D721Med (cell line): ENCODE measurements at regions not wholly inside any gene's neighbourhood (a gene's known extent, or its start where the extent isn't known, plus 50 kb on each side); places are given as distances from the start of the nearest gene placed in this dataset.

ENCODE experiments used
- DNase-seq: peaks from one replicate; pipeline ENCODE4 v3.0.0; 2011; ENCODE audit warnings: low spot score; ENCODE audit not compliant: insufficient read length
- FAIRE-seq: peaks from 2 replicates; lab custom pipeline; 2011; peaks lifted over from hg19 to GRCh38; lab: Jason Lieb, UNC
- TF ChIP-seq, protein P1 (sequence below): IDR thresholded peaks from 2 replicates; pipeline ENCODE4 v1.5.1; 2012; ENCODE audit warnings: mild to moderate bottlenecking, control low read depth; ENCODE audit not compliant: insufficient read depth; ENCODE audit errors: missing control alignments

DNA sequence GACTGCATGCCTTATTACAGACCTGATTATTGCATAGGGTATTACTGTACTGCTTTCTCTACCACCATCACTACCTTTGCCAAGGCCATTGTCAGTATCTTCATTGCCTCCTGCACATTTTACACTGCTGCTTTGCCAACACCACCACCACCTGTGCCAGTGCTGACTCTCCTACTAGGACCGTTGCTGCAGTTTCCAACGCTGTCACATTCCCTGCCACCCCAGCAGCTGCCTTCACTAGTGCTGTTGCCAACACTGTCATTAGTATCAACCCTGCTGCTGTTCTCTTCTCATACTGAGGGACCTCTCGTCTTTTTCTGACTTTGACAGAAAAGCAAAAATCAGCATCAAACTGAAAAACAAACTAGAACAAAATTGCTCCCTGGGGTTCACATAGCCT, 394.9 kb upstream of the B3GALT2 start:
- no peak for DNase-seq
- no peak for FAIRE-seq
- TF ChIP-seq, protein P1, sequence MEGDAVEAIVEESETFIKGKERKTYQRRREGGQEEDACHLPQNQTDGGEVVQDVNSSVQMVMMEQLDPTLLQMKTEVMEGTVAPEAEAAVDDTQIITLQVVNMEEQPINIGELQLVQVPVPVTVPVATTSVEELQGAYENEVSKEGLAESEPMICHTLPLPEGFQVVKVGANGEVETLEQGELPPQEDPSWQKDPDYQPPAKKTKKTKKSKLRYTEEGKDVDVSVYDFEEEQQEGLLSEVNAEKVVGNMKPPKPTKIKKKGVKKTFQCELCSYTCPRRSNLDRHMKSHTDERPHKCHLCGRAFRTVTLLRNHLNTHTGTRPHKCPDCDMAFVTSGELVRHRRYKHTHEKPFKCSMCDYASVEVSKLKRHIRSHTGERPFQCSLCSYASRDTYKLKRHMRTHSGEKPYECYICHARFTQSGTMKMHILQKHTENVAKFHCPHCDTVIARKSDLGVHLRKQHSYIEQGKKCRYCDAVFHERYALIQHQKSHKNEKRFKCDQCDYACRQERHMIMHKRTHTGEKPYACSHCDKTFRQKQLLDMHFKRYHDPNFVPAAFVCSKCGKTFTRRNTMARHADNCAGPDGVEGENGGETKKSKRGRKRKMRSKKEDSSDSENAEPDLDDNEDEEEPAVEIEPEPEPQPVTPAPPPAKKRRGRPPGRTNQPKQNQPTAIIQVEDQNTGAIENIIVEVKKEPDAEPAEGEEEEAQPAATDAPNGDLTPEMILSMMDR, result no peak

DNA sequence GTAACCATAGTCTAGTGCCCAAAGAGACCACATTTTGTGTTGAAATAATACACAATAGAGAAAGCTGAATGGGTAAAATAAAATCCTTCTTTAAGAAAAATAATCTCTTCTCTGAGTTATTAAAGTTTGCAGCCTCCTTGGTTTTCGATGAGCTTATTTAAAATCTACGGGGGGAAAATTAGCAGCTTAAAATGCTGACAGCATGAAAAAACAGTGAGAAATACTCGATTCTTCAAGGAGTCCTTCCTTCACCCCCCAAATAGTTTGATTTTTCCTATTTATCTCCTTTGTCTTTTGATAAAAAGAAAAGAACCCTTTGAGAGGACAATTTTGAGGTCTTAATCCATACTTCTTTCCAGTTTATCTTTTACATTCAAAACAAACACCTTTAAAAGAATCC, 394.0 kb upstream of the B3GALT2 start:
- FAIRE-seq, result no peak
- TF ChIP-seq, protein P1, result no peak
- no peak for DNase-seq

DNA sequence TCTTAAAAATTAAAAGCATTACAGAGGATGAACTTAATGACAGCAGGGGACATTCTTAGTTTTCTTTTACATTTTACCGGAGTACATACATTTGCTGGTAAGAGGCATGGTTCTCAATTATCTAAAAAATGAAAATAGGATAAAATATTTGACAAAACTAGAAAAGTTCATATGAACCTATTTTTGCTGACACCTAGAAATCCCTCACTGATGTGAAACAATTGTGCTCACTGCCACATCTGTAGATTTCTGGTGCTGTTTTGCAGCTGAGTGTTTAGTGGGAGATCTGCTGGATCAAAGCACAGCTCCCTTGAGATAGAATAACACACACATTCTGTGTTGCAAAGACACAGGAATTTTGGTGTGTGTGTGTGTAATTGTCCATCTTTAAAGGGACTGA, 392.9 kb upstream of the B3GALT2 start:
- FAIRE-seq (no peak), DNase-seq (no peak)
- TF ChIP-seq, protein P1, result no peak

DNA sequence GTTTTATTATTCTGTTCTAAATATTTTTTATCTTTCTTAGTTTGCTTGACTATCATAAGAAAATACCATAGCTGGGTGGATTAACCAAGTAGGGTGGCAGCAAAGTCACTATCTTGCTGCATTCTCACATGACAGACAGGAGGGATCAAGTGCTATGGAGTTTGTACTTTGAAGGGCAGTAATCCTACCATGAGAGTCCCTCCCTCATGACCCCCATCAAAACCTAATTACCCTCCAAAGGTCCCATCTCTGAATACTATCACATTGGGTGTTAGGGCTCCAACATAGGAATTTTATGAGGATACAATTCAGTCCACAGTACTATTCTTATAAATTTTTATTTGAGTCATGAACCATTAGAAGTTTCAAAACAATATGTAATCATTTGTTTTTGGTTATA, 388.5 kb upstream of the B3GALT2 start:
- FAIRE-seq (no peak), DNase-seq (no peak)
- TF ChIP-seq, protein P1, result no peak

DNA sequence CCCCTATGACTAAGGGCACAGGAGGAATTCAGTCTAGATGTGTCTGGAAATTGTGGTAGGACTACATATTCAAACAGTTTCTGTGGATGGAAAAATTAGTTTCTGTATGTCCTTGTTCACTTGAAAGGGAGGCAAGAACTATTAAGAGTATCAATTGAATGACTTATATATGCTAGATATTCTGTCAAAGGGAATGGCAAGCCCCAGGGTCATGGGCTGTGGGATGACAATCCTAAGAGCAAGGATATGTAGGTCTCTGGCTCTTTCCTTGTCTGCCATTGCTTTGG, 383.5 kb upstream of the B3GALT2 start:
- no peak for DNase-seq
- no peak for FAIRE-seq
- TF ChIP-seq, protein P1, result no peak

DNA sequence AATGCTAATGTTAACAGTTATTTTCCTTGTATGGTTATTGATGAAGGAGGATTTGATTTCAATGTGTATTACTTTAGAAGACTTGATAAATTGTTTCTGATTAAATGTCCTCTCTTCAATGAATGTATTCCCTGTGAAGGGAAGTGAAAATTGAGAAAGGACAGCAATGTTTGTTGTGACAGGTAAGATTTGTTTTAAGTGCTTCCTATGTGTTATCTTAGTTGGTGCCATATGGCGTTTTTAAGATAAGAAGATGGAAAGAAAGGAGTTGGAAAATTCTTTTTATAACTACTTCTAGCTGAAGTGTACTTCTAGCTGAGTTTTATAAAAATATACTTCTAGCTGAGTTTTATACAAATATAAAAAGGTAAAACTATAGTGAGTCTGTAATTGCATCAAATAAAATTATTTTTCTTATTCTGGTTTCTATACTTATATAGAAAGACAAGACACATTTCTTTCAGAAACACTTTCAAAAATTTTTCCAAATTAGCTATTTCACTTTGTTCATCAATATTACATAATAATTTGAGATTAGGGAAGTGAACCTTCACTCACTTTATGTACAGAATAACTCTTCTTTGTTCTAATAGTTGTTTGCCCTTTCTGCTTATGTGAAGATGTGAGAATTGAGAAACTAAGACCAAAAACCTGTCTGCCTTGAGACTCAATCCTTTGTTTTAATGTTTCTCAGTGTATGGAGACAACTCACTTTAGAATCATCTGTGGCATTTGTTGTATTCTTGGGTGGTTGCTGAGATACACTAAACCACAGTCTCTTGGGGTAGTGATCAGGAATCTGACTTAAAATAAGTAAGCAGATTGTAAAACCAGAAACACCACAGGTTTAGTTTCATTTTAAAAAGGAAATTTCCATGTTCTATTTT, 382.9 kb upstream of the B3GALT2 start:
- TF ChIP-seq, protein P1, result no peak
- DNase-seq, result no peak
- no peak for FAIRE-seq

DNA sequence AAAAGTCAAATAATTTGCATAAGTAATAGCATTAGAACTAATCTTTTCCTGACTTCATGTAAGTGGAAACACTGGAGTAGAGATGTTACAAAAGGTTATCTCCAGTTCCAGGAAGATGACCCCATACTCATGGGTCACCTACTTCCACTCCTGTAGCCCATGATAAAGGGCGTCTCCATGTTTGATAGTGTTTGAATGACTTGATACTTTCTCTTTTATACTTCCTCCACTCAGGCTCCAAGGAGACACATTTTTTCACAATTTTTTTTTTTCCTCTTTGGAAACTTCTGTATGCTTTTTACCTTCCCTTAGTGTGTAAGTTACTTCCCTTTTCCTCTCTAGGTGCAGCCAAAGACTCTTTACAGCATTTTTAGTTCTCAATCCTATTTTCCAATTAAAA, 382.1 kb upstream of the B3GALT2 start:
- no peak for DNase-seq
- TF ChIP-seq, protein P1, result no peak
- FAIRE-seq, result no peak
